GM12878 (cell line): ENCODE measurements at regions not wholly inside any gene's neighbourhood (a gene's known extent, or its start where the extent isn't known, plus 50 kb on each side); places are given as distances from the start of the nearest gene placed in this dataset.

Experiments
- ATAC-seq: fragments of 200-7000 bp; cut with Tn5 transposase; 3 replicates; pipeline ENCODE4 v1.9.1; 2020; ENCODE audit warnings: mild to moderate bottlenecking, moderate library complexity
- BruUV-seq: library from RNA; stranded (reverse); fragments of 400-500 nt; replicated peaks from 2 replicates; lab custom pipeline; 2021; lab: Mats Ljungman, UMichigan
- CTCF ChIA-PET: fragments of 300-600 bp; sonication (Branson Sonifier 250); formaldehyde crosslinking; extraction: SDS; loops from one replicate; lab custom pipeline; 2021; ENCODE audit warnings: inconsistent platforms; lab: Yijun Ruan, JAX
- POLR2A ChIA-PET: fragments of 350-600 bp; formaldehyde crosslinking; extraction: SDS; loops from one replicate; lab custom pipeline; 2021; ENCODE audit warnings: inconsistent platforms; lab: Charles Lee
- RAD21 ChIA-PET: fragments of 300-600 bp; sonication (Branson Sonifier 250); formaldehyde crosslinking; loops from one replicate; lab custom pipeline; 2023; ENCODE audit warnings: antibody characterized with exemption; ENCODE audit not compliant: unreplicated experiment; lab: Charles Lee
- SMC1A ChIA-PET: fragments of 300-600 bp; sonication (Branson Sonifier 250); formaldehyde crosslinking; loops from one replicate; lab custom pipeline; 2023; ENCODE audit not compliant: unreplicated experiment, uncharacterized antibody; lab: Charles Lee
- DNase-seq: peaks from one replicate; pipeline ENCODE4 v3.0.0-alpha.2; 2011; ENCODE audit warnings: low read depth, low spot score
- FAIRE-seq: peaks from 3 replicates; lab custom pipeline; 2011; peaks lifted over from hg19 to GRCh38; lab: Jason Lieb, UNC
- H2AFZ ChIP-seq: 2 replicates; pipeline ENCODE4 v1.6.0; 2011; ENCODE audit warnings: low read depth, low read length, control low read depth; ENCODE audit not compliant: control insufficient read depth
- H3K27ac ChIP-seq: 2 replicates; pipeline ENCODE4 v1.5.1; 2011; ENCODE audit warnings: control low read depth; ENCODE audit not compliant: control insufficient read depth, insufficient read depth
- H3K27me3 ChIP-seq, 2 experiments: replicated peaks in 1 of 2; 2 replicates each; pipeline versions ENCODE4 v1.6.0 to v1.6.1; 2011; ENCODE audit warnings: low read length in 1 of 2; ENCODE audit not compliant: control insufficient read depth in 2 of 2, insufficient read depth in 2 of 2
- H3K36me3 ChIP-seq, 2 experiments: 2 replicates each; pipeline ENCODE4 v1.5.1; 2011; ENCODE audit warnings: low read length in 1 of 2; ENCODE audit not compliant: control insufficient read depth in 2 of 2, insufficient read depth in 2 of 2
- H3K4me1 ChIP-seq: 2 replicates; pipeline ENCODE4 v1.6.1; 2011; ENCODE audit warnings: mild to moderate bottlenecking, low read length, moderate library complexity, mixed read lengths; ENCODE audit not compliant: control insufficient read depth, insufficient read depth
- H3K4me2 ChIP-seq: 2 replicates; pipeline ENCODE4 v1.6.0; 2011; ENCODE audit warnings: control low read depth; ENCODE audit not compliant: control insufficient read depth, insufficient read depth
- H3K4me3 ChIP-seq: fragments of 200-600 bp; sonication (generic); 2 replicates; pipeline ENCODE4 v1.5.1; 2016
- H3K79me2 ChIP-seq: 2 replicates; pipeline ENCODE4 v1.6.0; 2011; ENCODE audit warnings: low read length; ENCODE audit not compliant: control insufficient read depth, insufficient read depth
- H3K9ac ChIP-seq: 2 replicates; pipeline ENCODE4 v1.8.0; 2011; ENCODE audit warnings: low read length, control low read depth, mixed read lengths; ENCODE audit not compliant: control insufficient read depth, insufficient read depth
- H3K9me3 ChIP-seq: replicated peaks from 3 replicates; pipeline ENCODE4 v1.5.1; 2011; ENCODE audit warnings: mild to moderate bottlenecking, low read length; ENCODE audit not compliant: control insufficient read depth, insufficient read depth
- H4K20me1 ChIP-seq: 2 replicates; pipeline ENCODE4 v1.6.0; 2011; ENCODE audit not compliant: control insufficient read depth, insufficient read depth
- CREM ChIP-seq: IDR thresholded peaks from 2 replicates; pipeline ENCODE4 v1.6.1; 2014; ENCODE audit warnings: antibody characterized with exemption, low read depth
- JUNB ChIP-seq: IDR thresholded peaks from 2 replicates; pipeline ENCODE4 v1.6.1; 2016; ENCODE audit warnings: antibody characterized with exemption, mild to moderate bottlenecking
- KLF5 ChIP-seq: fragments of 450-650 bp; IDR thresholded peaks from 2 replicates; pipeline ENCODE4 v1.6.1; 2014; ENCODE audit warnings: mild to moderate bottlenecking; ENCODE audit not compliant: partially characterized antibody
- RB1 ChIP-seq: fragments of 450-650 bp; formaldehyde crosslinking; IDR thresholded peaks from 2 replicates; pipeline ENCODE4 v1.6.1; 2017; ENCODE audit warnings: mild to moderate bottlenecking, borderline replicate concordance
- RBBP5 ChIP-seq: fragments of 200-600 bp; sonication (generic); conservative IDR thresholded peaks from 2 replicates; pipeline ENCODE4 v1.6.1; 2016
- ZBTB4 ChIP-seq: fragments of 450-650 bp; formaldehyde crosslinking; IDR thresholded peaks from 2 replicates; pipeline ENCODE4 v1.4.0; 2022; ENCODE audit warnings: mild to moderate bottlenecking, moderate library complexity
- WGBS: methylation state at CpG from one replicate; pipeline ENCODE4 v1.1.6; 2016; ENCODE audit warnings: low lambda C conversion rate; ENCODE audit not compliant: insufficient replicate concordance, insufficient coverage; ENCODE audit errors: missing lambda C conversion rate; 5-methylcytosine and 5-hydroxymethylcytosine counted together
- in situ Hi-C: fragments of 300-500 bp; cut with MboI; formaldehyde crosslinking; loops from 9 replicates; pipeline ENCODE4 v1.14.3; 2018; ENCODE audit warnings: mixed read lengths
- intact Hi-C: fragments of 100-400 bp; cut with micrococcal nuclease; formaldehyde crosslinking; loops from one replicate; pipeline ENCODE4 v1.14.2; 2022; ENCODE audit not compliant: unreplicated experiment
- TF ChIP-seq, protein P1 (sequence below): fragments of 450-650 bp; IDR thresholded peaks from 2 replicates; pipeline ENCODE4 v1.6.1; 2014; ENCODE audit warnings: mild to moderate bottlenecking

- Histone ChIP-seq H3K27me3 (no peaks in the 10 kb centered on the region), H3K9me3 (no peaks in the 10 kb centered on the region), H3K79me2 (no peaks in the 10 kb centered on the region), H3K4me2 (no peak overlapping the region), H2AFZ (no peak overlapping the region), H4K20me1 (no peaks in the 10 kb centered on the region), H3K27ac (no peak overlapping the region), H3K4me1 (no peaks in the 10 kb centered on the region), H3K4me3 (no peak overlapping the region), H3K36me3 (no peaks in the 10 kb centered on the region), H3K9ac (no peak overlapping the region)
- FAIRE-seq (no peak), ATAC-seq (no peak), DNase-seq (no peak)
- TF ChIP-seq RBBP5, result no peak
- TF ChIP-seq, protein P1, sequence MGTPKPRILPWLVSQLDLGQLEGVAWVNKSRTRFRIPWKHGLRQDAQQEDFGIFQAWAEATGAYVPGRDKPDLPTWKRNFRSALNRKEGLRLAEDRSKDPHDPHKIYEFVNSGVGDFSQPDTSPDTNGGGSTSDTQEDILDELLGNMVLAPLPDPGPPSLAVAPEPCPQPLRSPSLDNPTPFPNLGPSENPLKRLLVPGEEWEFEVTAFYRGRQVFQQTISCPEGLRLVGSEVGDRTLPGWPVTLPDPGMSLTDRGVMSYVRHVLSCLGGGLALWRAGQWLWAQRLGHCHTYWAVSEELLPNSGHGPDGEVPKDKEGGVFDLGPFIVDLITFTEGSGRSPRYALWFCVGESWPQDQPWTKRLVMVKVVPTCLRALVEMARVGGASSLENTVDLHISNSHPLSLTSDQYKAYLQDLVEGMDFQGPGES, result no peak
- BruUV-seq, result no TSS peak
- ChIA-PET RAD21 (no interaction called here), POLR2A (no interaction called here), CTCF (no interaction called here), SMC1A (no interaction called here)
- in situ Hi-C loops, result no loop called here
- intact Hi-C loops, result no loop called here
- WGBS, result 45% methylated on average over 6 of the region's 6 CpGs
Measured at GRCh38 chr7:68820321-68820720, 778.0 kb upstream of the AUTS2 start.

- RAD21 ChIA-PET, result no interaction called here
- DNase-seq (no peak), FAIRE-seq (no peak), ATAC-seq (no peak)
- no peak overlapping the region for H2AFZ ChIP-seq
- no peaks in the 10 kb centered on the region for H3K4me1 ChIP-seq
- TF ChIP-seq RB1, result no peak
- TF ChIP-seq CREM, result no peak
- TF ChIP-seq KLF5, result no peak
- no peak for TF ChIP-seq ZBTB4
- no peak for TF ChIP-seq JUNB
- 9% methylated on average over 5 of the region's 5 CpGs for WGBS
- CTCF ChIA-PET, result no interaction called here
- H4K20me1 ChIP-seq, result no peaks in the 10 kb centered on the region
- BruUV-seq, result no TSS peak
- no peak overlapping the region for H3K27ac ChIP-seq
- no peaks in the 10 kb centered on the region for H3K79me2 ChIP-seq
- intact Hi-C loops, result no loop called here
- no peaks in the 10 kb centered on the region for H3K27me3 ChIP-seq
- no peak overlapping the region for H3K4me2 ChIP-seq
- SMC1A ChIA-PET, result no interaction called here
- H3K4me3 ChIP-seq, result no peak overlapping the region
- POLR2A ChIA-PET, result no interaction called here
- no peaks in the 10 kb centered on the region for H3K9me3 ChIP-seq
- H3K36me3 ChIP-seq, result no peaks in the 10 kb centered on the region
- no peak overlapping the region for H3K9ac ChIP-seq
- in situ Hi-C loops, result no loop called here
Measured at GRCh38 chr7:68821846-68822245, 776.4 kb upstream of the AUTS2 start.
